Activated CD8-positive, alpha-beta T cell treated with anti-CD3 and anti-CD28 coated beads for 36 hours (primary cell): ENCODE measurements at regions not wholly inside any gene's neighbourhood (a gene's known extent, or its start where the extent isn't known, plus 50 kb on each side); places are given as distances from the start of the nearest gene placed in this dataset.

ENCODE experiments used
- ATAC-seq: fragments of 200-7000 bp; cut with Tn5 transposase; one replicate; pipeline ENCODE4 v1.10.0; 2021; ENCODE audit warnings: mild to moderate bottlenecking, moderate library complexity
- CTCF ChIA-PET: fragments of 350-600 bp; sonication (Branson Sonifier 250); formaldehyde crosslinking; loops from one replicate; lab custom pipeline; 2021; ENCODE audit warnings: antibody characterized with exemption; lab: Charles Lee
- POLR2A ChIA-PET: fragments of 350-600 bp; sonication (Branson Sonifier 250); formaldehyde crosslinking; loops from one replicate; lab custom pipeline; 2021; ENCODE audit warnings: antibody characterized with exemption; lab: Charles Lee
- DNase-seq: peaks from one replicate; pipeline ENCODE4 v3.0.0-alpha.2; 2020
- H3K27ac Mint-ChIP-seq: one replicate; pipeline ENCODE4 v1.8.0; 2021; ENCODE audit warnings: mild to moderate bottlenecking, mixed read lengths
- H3K27me3 Mint-ChIP-seq: one replicate; pipeline ENCODE4 v1.8.0; 2021; ENCODE audit warnings: mixed read lengths
- H3K36me3 Mint-ChIP-seq: one replicate; pipeline ENCODE4 v1.8.0; 2021; ENCODE audit warnings: low read depth, mixed read lengths
- H3K4me1 Mint-ChIP-seq: one replicate; pipeline ENCODE4 v1.8.0; 2021; ENCODE audit warnings: low read depth, mixed read lengths
- H3K4me3 Mint-ChIP-seq: one replicate; pipeline ENCODE4 v1.8.0; 2021; ENCODE audit warnings: mild to moderate bottlenecking, moderate library complexity, mixed read lengths
- H3K9me3 Mint-ChIP-seq: one replicate; pipeline ENCODE4 v1.8.0; 2021; ENCODE audit warnings: mixed read lengths
- CTCF ChIP-seq: fragments of 200-600 bp; IDR thresholded peaks from one replicate; pipeline ENCODE4 v1.8.0; 2022; ENCODE audit warnings: antibody characterized with exemption, mild to moderate bottlenecking
- intact Hi-C: fragments of 100-400 bp; cut with micrococcal nuclease; formaldehyde crosslinking; loops from one replicate; pipeline ENCODE4 v1.10.0; 2022

- Mint-ChIP-seq H3K27ac (no peak overlapping the region), H3K4me1 (no peaks in the 10 kb centered on the region), H3K36me3 (no peaks in the 10 kb centered on the region), H3K27me3 (no peaks in the 10 kb centered on the region), H3K9me3 (peaks cover 3% of the 10 kb centered on the region), H3K4me3 (no peak overlapping the region)
- ATAC-seq (no peak), DNase-seq (no peak)
- no peak for TF ChIP-seq CTCF
- intact Hi-C loops: no loop called here
- CTCF ChIA-PET: no interaction called here
- POLR2A ChIA-PET: no interaction called here
Observed at GRCh38 chr9:108356806-108357205, 499.0 kb downstream of the ACTL7B start.

DNA sequence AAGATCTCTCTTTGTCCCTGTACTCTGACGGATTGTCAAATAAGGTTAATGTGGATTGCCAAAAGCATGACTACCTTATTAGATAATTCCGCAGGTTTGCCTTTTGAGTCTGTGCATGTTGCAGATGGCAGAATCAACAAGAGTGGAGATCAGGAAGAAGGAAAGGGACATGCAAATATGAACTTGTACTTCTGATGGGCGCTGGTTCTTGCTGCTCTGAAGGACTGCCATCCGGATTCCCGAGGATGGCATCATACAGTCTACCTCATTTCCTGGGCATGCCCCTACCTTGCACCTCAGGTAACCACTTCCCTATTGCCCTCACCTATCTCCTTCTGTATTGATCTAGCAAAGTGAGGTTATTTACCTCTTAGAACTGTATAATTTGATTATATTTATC, 504.2 kb downstream of the ACTL7B start:
- Mint-ChIP-seq H3K9me3 (peaks cover 3% of the 10 kb centered on the region), H3K27me3 (no peaks in the 10 kb centered on the region), H3K27ac (no peak overlapping the region), H3K4me3 (no peak overlapping the region), H3K4me1 (no peaks in the 10 kb centered on the region), H3K36me3 (no peaks in the 10 kb centered on the region)
- intact Hi-C loops: no loop called here
- ChIA-PET CTCF (no interaction called here), POLR2A (no interaction called here)
- no peak for ATAC-seq
- DNase-seq: no peak
- TF ChIP-seq CTCF: no peak

DNA sequence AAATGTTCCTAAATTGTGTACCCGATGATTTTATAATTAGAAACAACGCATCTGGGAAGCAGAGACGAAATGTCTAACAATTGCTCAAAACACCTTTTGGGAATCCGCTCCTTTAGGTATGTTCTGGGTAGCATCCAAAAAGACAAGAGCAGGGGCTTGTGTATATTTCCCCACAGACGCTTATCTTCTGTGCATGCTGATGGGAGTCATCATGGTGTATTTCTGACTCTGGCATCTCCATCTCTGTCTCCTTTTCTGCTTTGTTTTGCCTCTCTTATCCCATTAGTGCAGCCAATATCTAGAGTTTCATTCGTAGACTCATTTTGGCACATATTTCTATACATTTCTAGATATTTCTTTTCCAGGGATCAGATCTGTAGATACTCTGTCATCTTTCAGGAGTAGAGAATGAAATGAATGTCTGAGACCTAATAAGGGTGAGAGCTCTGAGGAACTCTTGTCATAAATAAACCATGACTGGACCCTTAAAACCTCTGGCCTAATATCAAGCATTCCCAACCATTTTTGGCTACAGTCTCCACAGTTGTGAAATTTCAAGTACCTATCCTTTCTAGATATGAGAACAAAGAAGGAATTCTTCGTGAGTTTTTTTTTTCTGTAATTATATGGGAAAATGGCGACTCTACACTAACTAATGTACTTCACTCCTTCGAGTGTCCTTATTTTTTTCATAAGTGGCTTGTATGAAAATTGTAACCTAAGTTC, 508.2 kb downstream of the ACTL7B start:
- DNase-seq (no peak), ATAC-seq (no peak)
- ChIA-PET POLR2A (no interaction called here), CTCF (no interaction called here)
- H3K9me3 Mint-ChIP-seq: peaks cover 3% of the 10 kb centered on the region
- no peaks in the 10 kb centered on the region for H3K36me3 Mint-ChIP-seq
- no peak overlapping the region for H3K27ac Mint-ChIP-seq
- TF ChIP-seq CTCF: no peak
- H3K4me3 Mint-ChIP-seq: no peak overlapping the region
- intact Hi-C loops: no loop called here
- no peaks in the 10 kb centered on the region for H3K4me1 Mint-ChIP-seq
- H3K27me3 Mint-ChIP-seq: no peaks in the 10 kb centered on the region

DNA sequence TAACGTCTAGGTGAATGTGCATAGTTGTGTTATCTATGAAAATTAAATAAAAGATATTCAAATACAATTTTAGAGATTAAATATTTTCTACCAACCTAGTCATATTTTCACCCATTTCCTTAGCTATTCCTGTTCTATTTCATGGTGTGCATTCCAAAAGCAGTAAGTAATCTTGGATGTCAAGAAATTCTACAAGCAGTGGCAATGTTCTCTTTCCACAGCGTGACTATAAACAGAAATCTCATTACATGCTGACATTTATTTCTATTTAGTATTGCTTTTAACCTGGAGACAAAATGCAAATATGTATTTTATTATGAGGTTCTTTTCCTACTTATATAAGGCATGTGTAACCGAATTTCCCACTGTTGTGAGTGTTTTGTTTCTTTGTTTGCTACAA, 510.0 kb downstream of the ACTL7B start:
- no peak for TF ChIP-seq CTCF
- DNase-seq (no peak), ATAC-seq (no peak)
- no peak overlapping the region for H3K27ac Mint-ChIP-seq
- no peaks in the 10 kb centered on the region for H3K36me3 Mint-ChIP-seq
- no peaks in the 10 kb centered on the region for H3K4me1 Mint-ChIP-seq
- intact Hi-C loops: no loop called here
- CTCF ChIA-PET: no interaction called here
- no peak overlapping the region for H3K4me3 Mint-ChIP-seq
- POLR2A ChIA-PET: no interaction called here
- H3K27me3 Mint-ChIP-seq: no peaks in the 10 kb centered on the region
- H3K9me3 Mint-ChIP-seq: peaks cover 2% of the 10 kb centered on the region

GRCh38 chr9:108339251-108339650, 516.5 kb downstream of the ACTL7B start:
- ChIA-PET POLR2A (no interaction called here), CTCF (no interaction called here)
- peaks cover 2% of the 10 kb centered on the region for H3K9me3 Mint-ChIP-seq
- no peaks in the 10 kb centered on the region for H3K36me3 Mint-ChIP-seq
- H3K4me1 Mint-ChIP-seq: no peaks in the 10 kb centered on the region
- ATAC-seq (no peak), DNase-seq (no peak)
- no peak overlapping the region for H3K4me3 Mint-ChIP-seq
- no peak overlapping the region for H3K27ac Mint-ChIP-seq
- no peak for TF ChIP-seq CTCF
- intact Hi-C loops: no loop called here
- no peaks in the 10 kb centered on the region for H3K27me3 Mint-ChIP-seq
